ENCODE measurements at regions not wholly inside any gene's neighbourhood (a gene's known extent, or its start where the extent isn't known, plus 50 kb on each side); places are given as distances from the start of the nearest gene placed in this dataset.

DNA sequence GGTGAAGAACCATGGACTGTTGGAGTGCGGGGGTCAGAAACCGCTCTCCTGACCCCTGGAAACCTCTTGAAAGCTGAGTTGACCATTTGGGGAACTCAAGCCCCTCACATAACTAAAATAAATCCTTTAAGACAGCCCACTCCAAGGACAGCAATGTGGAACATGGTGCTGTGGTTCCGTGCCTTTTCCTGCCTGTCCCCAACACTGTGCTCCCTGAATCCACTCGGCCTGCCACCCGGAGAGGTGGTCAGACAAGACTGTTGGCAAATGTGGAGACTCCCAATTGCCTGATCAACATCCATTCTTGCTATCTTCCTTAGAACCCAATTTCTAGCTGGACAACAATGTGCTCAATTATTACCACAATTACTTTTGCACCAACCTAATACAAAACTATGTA lies 286.0 kb downstream of the NPHP4 start:
- TF ChIP-seq, protein P1, sequence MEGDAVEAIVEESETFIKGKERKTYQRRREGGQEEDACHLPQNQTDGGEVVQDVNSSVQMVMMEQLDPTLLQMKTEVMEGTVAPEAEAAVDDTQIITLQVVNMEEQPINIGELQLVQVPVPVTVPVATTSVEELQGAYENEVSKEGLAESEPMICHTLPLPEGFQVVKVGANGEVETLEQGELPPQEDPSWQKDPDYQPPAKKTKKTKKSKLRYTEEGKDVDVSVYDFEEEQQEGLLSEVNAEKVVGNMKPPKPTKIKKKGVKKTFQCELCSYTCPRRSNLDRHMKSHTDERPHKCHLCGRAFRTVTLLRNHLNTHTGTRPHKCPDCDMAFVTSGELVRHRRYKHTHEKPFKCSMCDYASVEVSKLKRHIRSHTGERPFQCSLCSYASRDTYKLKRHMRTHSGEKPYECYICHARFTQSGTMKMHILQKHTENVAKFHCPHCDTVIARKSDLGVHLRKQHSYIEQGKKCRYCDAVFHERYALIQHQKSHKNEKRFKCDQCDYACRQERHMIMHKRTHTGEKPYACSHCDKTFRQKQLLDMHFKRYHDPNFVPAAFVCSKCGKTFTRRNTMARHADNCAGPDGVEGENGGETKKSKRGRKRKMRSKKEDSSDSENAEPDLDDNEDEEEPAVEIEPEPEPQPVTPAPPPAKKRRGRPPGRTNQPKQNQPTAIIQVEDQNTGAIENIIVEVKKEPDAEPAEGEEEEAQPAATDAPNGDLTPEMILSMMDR (IDR thresholded peaks at IDR 0.05; ENCODE audit: low read depth, low read length, missing input control), result no peak
- no peak for TF ChIP-seq TAF1 (conservative IDR thresholded peaks at IDR 0.05)
- TF ChIP-seq, protein P2, sequence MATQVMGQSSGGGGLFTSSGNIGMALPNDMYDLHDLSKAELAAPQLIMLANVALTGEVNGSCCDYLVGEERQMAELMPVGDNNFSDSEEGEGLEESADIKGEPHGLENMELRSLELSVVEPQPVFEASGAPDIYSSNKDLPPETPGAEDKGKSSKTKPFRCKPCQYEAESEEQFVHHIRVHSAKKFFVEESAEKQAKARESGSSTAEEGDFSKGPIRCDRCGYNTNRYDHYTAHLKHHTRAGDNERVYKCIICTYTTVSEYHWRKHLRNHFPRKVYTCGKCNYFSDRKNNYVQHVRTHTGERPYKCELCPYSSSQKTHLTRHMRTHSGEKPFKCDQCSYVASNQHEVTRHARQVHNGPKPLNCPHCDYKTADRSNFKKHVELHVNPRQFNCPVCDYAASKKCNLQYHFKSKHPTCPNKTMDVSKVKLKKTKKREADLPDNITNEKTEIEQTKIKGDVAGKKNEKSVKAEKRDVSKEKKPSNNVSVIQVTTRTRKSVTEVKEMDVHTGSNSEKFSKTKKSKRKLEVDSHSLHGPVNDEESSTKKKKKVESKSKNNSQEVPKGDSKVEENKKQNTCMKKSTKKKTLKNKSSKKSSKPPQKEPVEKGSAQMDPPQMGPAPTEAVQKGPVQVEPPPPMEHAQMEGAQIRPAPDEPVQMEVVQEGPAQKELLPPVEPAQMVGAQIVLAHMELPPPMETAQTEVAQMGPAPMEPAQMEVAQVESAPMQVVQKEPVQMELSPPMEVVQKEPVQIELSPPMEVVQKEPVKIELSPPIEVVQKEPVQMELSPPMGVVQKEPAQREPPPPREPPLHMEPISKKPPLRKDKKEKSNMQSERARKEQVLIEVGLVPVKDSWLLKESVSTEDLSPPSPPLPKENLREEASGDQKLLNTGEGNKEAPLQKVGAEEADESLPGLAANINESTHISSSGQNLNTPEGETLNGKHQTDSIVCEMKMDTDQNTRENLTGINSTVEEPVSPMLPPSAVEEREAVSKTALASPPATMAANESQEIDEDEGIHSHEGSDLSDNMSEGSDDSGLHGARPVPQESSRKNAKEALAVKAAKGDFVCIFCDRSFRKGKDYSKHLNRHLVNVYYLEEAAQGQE (IDR thresholded peaks at IDR 0.05), result no peak
- no peak for TF ChIP-seq RAD21 (IDR thresholded peaks at IDR 0.05)
- no peak for TF ChIP-seq MAX (IDR thresholded peaks at IDR 0.05)
- no peak for TF ChIP-seq HNF4G (IDR thresholded peaks at IDR 0.05)
- TF ChIP-seq, protein P3, sequence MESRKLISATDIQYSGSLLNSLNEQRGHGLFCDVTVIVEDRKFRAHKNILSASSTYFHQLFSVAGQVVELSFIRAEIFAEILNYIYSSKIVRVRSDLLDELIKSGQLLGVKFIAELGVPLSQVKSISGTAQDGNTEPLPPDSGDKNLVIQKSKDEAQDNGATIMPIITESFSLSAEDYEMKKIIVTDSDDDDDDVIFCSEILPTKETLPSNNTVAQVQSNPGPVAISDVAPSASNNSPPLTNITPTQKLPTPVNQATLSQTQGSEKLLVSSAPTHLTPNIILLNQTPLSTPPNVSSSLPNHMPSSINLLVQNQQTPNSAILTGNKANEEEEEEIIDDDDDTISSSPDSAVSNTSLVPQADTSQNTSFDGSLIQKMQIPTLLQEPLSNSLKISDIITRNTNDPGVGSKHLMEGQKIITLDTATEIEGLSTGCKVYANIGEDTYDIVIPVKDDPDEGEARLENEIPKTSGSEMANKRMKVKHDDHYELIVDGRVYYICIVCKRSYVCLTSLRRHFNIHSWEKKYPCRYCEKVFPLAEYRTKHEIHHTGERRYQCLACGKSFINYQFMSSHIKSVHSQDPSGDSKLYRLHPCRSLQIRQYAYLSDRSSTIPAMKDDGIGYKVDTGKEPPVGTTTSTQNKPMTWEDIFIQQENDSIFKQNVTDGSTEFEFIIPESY (IDR thresholded peaks at IDR 0.05), result no peak
- no peak for TF ChIP-seq GABPA (IDR thresholded peaks at IDR 0.05 in 1 of 2, conservative IDR thresholded peaks at IDR 0.05 in 1 of 2)
- no peak for TF ChIP-seq RXRA (IDR thresholded peaks at IDR 0.05)
- TF ChIP-seq, protein P4, sequence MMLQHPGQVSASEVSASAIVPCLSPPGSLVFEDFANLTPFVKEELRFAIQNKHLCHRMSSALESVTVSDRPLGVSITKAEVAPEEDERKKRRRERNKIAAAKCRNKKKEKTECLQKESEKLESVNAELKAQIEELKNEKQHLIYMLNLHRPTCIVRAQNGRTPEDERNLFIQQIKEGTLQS (IDR thresholded peaks at IDR 0.05), result no peak
- TF ChIP-seq FOXA1 (IDR thresholded peaks at IDR 0.05), result no peak
- TF ChIP-seq NR2F2 (IDR thresholded peaks at IDR 0.05), result no peak
